ENCODE measurements at regions not wholly inside any gene's neighbourhood (a gene's known extent, or its start where the extent isn't known, plus 50 kb on each side); places are given as distances from the start of the nearest gene placed in this dataset.

- TF ChIP-seq RARB (CRISPR knock-in tag; IDR thresholded peaks at IDR 0.05) (no peak), BACH2 (CRISPR knock-in tag; IDR thresholded peaks at IDR 0.05; ENCODE audit: borderline replicate concordance) (no peak), OSR1 (CRISPR knock-in tag; IDR thresholded peaks at IDR 0.05) (no peak)
Observed at GRCh38 chr5:61949054-61949678, 356.8 kb upstream of the KIF2A start.
